HEK293 (cell line): ENCODE measurements at regions not wholly inside any gene's neighbourhood (a gene's known extent, or its start where the extent isn't known, plus 50 kb on each side); places are given as distances from the start of the nearest gene placed in this dataset.

Experiments
- CTCF ChIA-PET: fragments of 350-600 bp; formaldehyde crosslinking; extraction: SDS; loops from one replicate; lab custom pipeline; 2021; ENCODE audit warnings: antibody characterized with exemption; lab: Yijun Ruan, JAX
- POLR2A ChIA-PET: fragments of 300-600 bp; formaldehyde crosslinking; extraction: SDS; loops from one replicate; lab custom pipeline; 2020; ENCODE audit warnings: antibody characterized with exemption, inconsistent platforms; lab: Yijun Ruan, JAX
- H3K27ac ChIP-seq: fragments of 200-500 bp; sonication (Bioruptor generic); 2 replicates; pipeline ENCODE4 v1.5.1; 2014; ENCODE audit warnings: low read depth, low read length, control low read depth, inconsistent platforms; ENCODE audit errors: extremely low read depth
- H3K36me3 ChIP-seq, 2 experiments: fragments of 200-500 bp in 1 of 2; sonication (Bioruptor generic) in 1 of 2; 1 replicate in 1 of 2; 2 replicates in 1 of 2; pipeline ENCODE4 v1.5.1; 2014 to 2017; ENCODE audit warnings: inconsistent platforms in 2 of 2, low read length in 2 of 2; ENCODE audit not compliant: control insufficient read depth in 2 of 2, insufficient read depth in 1 of 2
- H3K4me1 ChIP-seq: fragments of 200-500 bp; sonication (Bioruptor generic); 2 replicates; pipeline ENCODE4 v1.5.1; 2014; ENCODE audit warnings: mild to moderate bottlenecking, low read length, inconsistent platforms; ENCODE audit not compliant: control insufficient read depth, insufficient read depth
- H3K4me3 ChIP-seq: 2 replicates; pipeline ENCODE4 v1.5.1; 2011; ENCODE audit warnings: low read depth, mild to moderate bottlenecking, control low read depth, low read length, moderate library complexity
- H3K9me3 ChIP-seq: fragments of 200-500 bp; sonication (Bioruptor generic); 2 replicates; pipeline ENCODE4 v1.5.1; 2014; ENCODE audit warnings: low read depth, low read length, inconsistent platforms; ENCODE audit not compliant: control insufficient read depth, insufficient read depth
- SETDB1 ChIP-seq: IDR thresholded peaks from one replicate; pipeline ENCODE4 v1.6.1; 2017; ENCODE audit warnings: mild to moderate bottlenecking, low read length, moderate library complexity, mixed read lengths; ENCODE audit not compliant: insufficient read length
- ZBTB1 ChIP-seq: fragments of 450-650 bp; formaldehyde crosslinking; IDR thresholded peaks from 2 replicates; pipeline ENCODE4 v1.5.1; 2016; ENCODE audit warnings: missing biosample characterization, missing genetic modification characterization
- ZBTB20 ChIP-seq: fragments of 450-650 bp; formaldehyde crosslinking; IDR thresholded peaks from 2 replicates; pipeline ENCODE4 v1.5.1; 2016; ENCODE audit warnings: missing biosample characterization, missing genetic modification characterization
- ZBTB7A ChIP-seq: fragments of 450-650 bp; formaldehyde crosslinking; IDR thresholded peaks from 2 replicates; pipeline ENCODE4 v1.5.1; 2016; ENCODE audit warnings: low read depth, missing biosample characterization, missing genetic modification characterization
- ZFHX2 ChIP-seq: fragments of 450-650 bp; formaldehyde crosslinking; conservative IDR thresholded peaks from 2 replicates; pipeline ENCODE4 v1.5.1; 2016; ENCODE audit warnings: missing biosample characterization, missing genetic modification characterization
- ZNF169 ChIP-seq: fragments of 450-650 bp; formaldehyde crosslinking; IDR thresholded peaks from 2 replicates; pipeline ENCODE4 v1.5.1; 2016; ENCODE audit warnings: missing biosample characterization, missing genetic modification characterization
- ZNF18 ChIP-seq: fragments of 450-650 bp; formaldehyde crosslinking; IDR thresholded peaks from 2 replicates; pipeline ENCODE4 v1.5.1; 2016; ENCODE audit warnings: missing biosample characterization, missing genetic modification characterization
- ZNF214 ChIP-seq: fragments of 450-650 bp; formaldehyde crosslinking; IDR thresholded peaks from 2 replicates; pipeline ENCODE4 v1.5.1; 2017; ENCODE audit warnings: missing biosample characterization, mild to moderate bottlenecking, missing genetic modification characterization, borderline replicate concordance
- ZNF311 ChIP-seq: fragments of 450-650 bp; formaldehyde crosslinking; IDR thresholded peaks from 2 replicates; pipeline ENCODE4 v1.5.1; 2017; ENCODE audit warnings: missing biosample characterization, missing genetic modification characterization, borderline replicate concordance
- ZNF398 ChIP-seq: fragments of 450-650 bp; formaldehyde crosslinking; IDR thresholded peaks from 2 replicates; pipeline ENCODE4 v1.5.1; 2017; ENCODE audit warnings: missing biosample characterization, missing genetic modification characterization
- ZNF449 ChIP-seq: fragments of 450-650 bp; formaldehyde crosslinking; IDR thresholded peaks from 2 replicates; pipeline ENCODE4 v1.5.1; 2017; ENCODE audit warnings: missing biosample characterization, mild to moderate bottlenecking, missing genetic modification characterization, moderate library complexity
- ZNF530 ChIP-seq: fragments of 450-650 bp; formaldehyde crosslinking; IDR thresholded peaks from 2 replicates; pipeline ENCODE4 v1.5.1; 2016; ENCODE audit warnings: low read depth, missing biosample characterization, missing genetic modification characterization
- ZNF561 ChIP-seq: fragments of 450-650 bp; IDR thresholded peaks from 2 replicates; pipeline ENCODE4 v1.5.1; 2018; ENCODE audit warnings: missing biosample characterization, missing genetic modification characterization, borderline replicate concordance
- ZNF571 ChIP-seq: fragments of 450-650 bp; formaldehyde crosslinking; IDR thresholded peaks from 2 replicates; pipeline ENCODE4 v1.5.0; 2017; ENCODE audit warnings: missing biosample characterization, missing genetic modification characterization
- ZNF624 ChIP-seq: fragments of 450-650 bp; formaldehyde crosslinking; IDR thresholded peaks from 2 replicates; pipeline ENCODE4 v1.5.1; 2017; ENCODE audit warnings: missing biosample characterization, missing genetic modification characterization
- ZNF629 ChIP-seq: fragments of 450-650 bp; formaldehyde crosslinking; IDR thresholded peaks from 2 replicates; pipeline ENCODE4 v1.5.1; 2017; ENCODE audit warnings: missing biosample characterization, missing genetic modification characterization
- ZNF664 ChIP-seq: fragments of 450-650 bp; formaldehyde crosslinking; IDR thresholded peaks from 2 replicates; pipeline ENCODE4 v1.5.1; 2016; ENCODE audit warnings: missing biosample characterization, missing genetic modification characterization
- ZNF701 ChIP-seq: fragments of 450-650 bp; formaldehyde crosslinking; IDR thresholded peaks from 2 replicates; pipeline ENCODE4 v1.5.1; 2016; ENCODE audit warnings: missing biosample characterization, missing genetic modification characterization
- ZNF76 ChIP-seq: fragments of 450-650 bp; formaldehyde crosslinking; IDR thresholded peaks from 2 replicates; pipeline ENCODE4; 2016; ENCODE audit warnings: low read depth, missing biosample characterization, missing genetic modification characterization, borderline replicate concordance
- ZNF777 ChIP-seq: fragments of 450-650 bp; formaldehyde crosslinking; IDR thresholded peaks from 2 replicates; pipeline ENCODE4 v1.5.1; 2017; ENCODE audit warnings: missing biosample characterization, missing genetic modification characterization, borderline replicate concordance
- ZNF785 ChIP-seq: fragments of 450-650 bp; formaldehyde crosslinking; IDR thresholded peaks from 2 replicates; pipeline ENCODE4 v1.5.1; 2016; ENCODE audit warnings: missing biosample characterization, missing genetic modification characterization
- ZNF837 ChIP-seq: fragments of 450-650 bp; formaldehyde crosslinking; IDR thresholded peaks from 2 replicates; pipeline ENCODE4 v1.5.1; 2016; ENCODE audit warnings: missing biosample characterization, missing genetic modification characterization
- ZSCAN4 ChIP-seq: fragments of 450-650 bp; formaldehyde crosslinking; IDR thresholded peaks from 2 replicates; pipeline ENCODE4 v1.5.1; 2017; ENCODE audit warnings: missing biosample characterization, missing genetic modification characterization
- TF ChIP-seq, protein P1 (sequence below): fragments of 450-650 bp; formaldehyde crosslinking; IDR thresholded peaks from 2 replicates; pipeline ENCODE4 v1.5.1; 2016; ENCODE audit warnings: missing biosample characterization, missing genetic modification characterization
- TF ChIP-seq, protein P2 (sequence below): fragments of 450-650 bp; formaldehyde crosslinking; IDR thresholded peaks from 2 replicates; pipeline ENCODE4 v1.5.1; 2017; ENCODE audit warnings: missing biosample characterization, missing genetic modification characterization

GRCh38 chr13:83996415-83996814, 114.1 kb upstream of the SLITRK1 start (continued):
- TF ChIP-seq, protein P1, sequence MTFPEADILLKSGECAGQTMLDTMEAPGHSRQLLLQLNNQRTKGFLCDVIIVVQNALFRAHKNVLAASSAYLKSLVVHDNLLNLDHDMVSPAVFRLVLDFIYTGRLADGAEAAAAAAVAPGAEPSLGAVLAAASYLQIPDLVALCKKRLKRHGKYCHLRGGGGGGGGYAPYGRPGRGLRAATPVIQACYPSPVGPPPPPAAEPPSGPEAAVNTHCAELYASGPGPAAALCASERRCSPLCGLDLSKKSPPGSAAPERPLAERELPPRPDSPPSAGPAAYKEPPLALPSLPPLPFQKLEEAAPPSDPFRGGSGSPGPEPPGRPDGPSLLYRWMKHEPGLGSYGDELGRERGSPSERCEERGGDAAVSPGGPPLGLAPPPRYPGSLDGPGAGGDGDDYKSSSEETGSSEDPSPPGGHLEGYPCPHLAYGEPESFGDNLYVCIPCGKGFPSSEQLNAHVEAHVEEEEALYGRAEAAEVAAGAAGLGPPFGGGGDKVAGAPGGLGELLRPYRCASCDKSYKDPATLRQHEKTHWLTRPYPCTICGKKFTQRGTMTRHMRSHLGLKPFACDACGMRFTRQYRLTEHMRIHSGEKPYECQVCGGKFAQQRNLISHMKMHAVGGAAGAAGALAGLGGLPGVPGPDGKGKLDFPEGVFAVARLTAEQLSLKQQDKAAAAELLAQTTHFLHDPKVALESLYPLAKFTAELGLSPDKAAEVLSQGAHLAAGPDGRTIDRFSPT (tag by site-specific recombination) = no peak
- TF ChIP-seq ZNF18 (tag by site-specific recombination) (no peak), ZNF837 (no peak), ZNF398 (no peak), ZNF777 (tag by site-specific recombination) (no peak)

DNA sequence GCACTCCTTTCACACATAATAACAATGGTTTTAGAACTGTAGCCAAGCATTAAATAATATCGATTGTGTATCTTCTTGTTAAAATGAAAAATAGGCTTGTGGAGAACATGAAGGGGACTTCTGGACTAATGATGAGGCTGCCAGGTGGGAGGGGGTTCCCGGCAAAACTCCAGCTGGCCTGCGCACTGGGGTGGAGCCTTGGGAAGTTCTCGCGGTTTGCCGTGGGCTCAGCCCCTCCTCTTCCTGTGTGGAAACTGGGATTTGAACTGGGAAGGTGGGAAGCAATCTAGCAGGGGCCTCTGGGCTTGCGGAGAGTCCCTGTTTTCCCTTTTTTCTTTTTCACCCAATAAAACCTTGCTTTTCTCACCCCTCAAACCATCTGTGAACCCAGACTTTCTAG, 113.7 kb upstream of the SLITRK1 start:
- POLR2A ChIA-PET = no interaction called here
- no peak overlapping the region for H3K4me3 ChIP-seq
- no peak for TF ChIP-seq ZBTB7A (tag by site-specific recombination)
- TF ChIP-seq ZNF311 (tag by site-specific recombination) = no peak
- TF ChIP-seq ZNF76 (tag by site-specific recombination) = no peak
- TF ChIP-seq SETDB1 = no peak
- no peak for TF ChIP-seq ZNF629 (tag by site-specific recombination)
- no peak for TF ChIP-seq ZNF214 (tag by site-specific recombination)
- TF ChIP-seq ZNF449 = no peak
- TF ChIP-seq ZNF624 = no peak
- TF ChIP-seq ZNF169 (tag by site-specific recombination) = no peak
- no peak for TF ChIP-seq ZBTB20
- no peak for TF ChIP-seq ZNF664 (tag by site-specific recombination)
- TF ChIP-seq ZNF530 = no peak
- TF ChIP-seq ZBTB1 (tag by site-specific recombination) = no peak
- no peak for TF ChIP-seq ZNF701 (tag by site-specific recombination)
- no peak for TF ChIP-seq ZNF571 (tag by site-specific recombination)
- no peak for TF ChIP-seq ZNF785 (tag by site-specific recombination)
- no peak for TF ChIP-seq ZFHX2 (tag by site-specific recombination)
- TF ChIP-seq, protein P2, sequence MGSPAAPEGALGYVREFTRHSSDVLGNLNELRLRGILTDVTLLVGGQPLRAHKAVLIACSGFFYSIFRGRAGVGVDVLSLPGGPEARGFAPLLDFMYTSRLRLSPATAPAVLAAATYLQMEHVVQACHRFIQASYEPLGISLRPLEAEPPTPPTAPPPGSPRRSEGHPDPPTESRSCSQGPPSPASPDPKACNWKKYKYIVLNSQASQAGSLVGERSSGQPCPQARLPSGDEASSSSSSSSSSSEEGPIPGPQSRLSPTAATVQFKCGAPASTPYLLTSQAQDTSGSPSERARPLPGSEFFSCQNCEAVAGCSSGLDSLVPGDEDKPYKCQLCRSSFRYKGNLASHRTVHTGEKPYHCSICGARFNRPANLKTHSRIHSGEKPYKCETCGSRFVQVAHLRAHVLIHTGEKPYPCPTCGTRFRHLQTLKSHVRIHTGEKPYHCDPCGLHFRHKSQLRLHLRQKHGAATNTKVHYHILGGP (tag by site-specific recombination) = no peak
- TF ChIP-seq ZSCAN4 = no peak
- TF ChIP-seq ZNF561 (tag by site-specific recombination) = no peak
- H3K27ac ChIP-seq = no peak overlapping the region
- H3K9me3 ChIP-seq = no peaks in the 10 kb centered on the region
- CTCF ChIA-PET = no interaction called here
- no peaks in the 10 kb centered on the region for H3K4me1 ChIP-seq
- no peaks in the 10 kb centered on the region for H3K36me3 ChIP-seq
